Smooth muscle cell (in vitro differentiated cells): ENCODE measurements at regions not wholly inside any gene's neighbourhood (a gene's known extent, or its start where the extent isn't known, plus 50 kb on each side); places are given as distances from the start of the nearest gene placed in this dataset.

ENCODE experiments used
- DNase-seq: peaks from one replicate; lab custom pipeline; 2025; ENCODE audit not compliant: unreplicated experiment; lab: John Stamatoyannopoulos, UW
- H2AFZ ChIP-seq: fragments of 200-600 bp; sonication (generic); 2 replicates; pipeline ENCODE4 v1.6.0; 2016; ENCODE audit warnings: antibody characterized with exemption, low read depth, mild to moderate bottlenecking
- H3F3A ChIP-seq: fragments of 200-600 bp; sonication (generic); 2 replicates; pipeline ENCODE4 v1.6.0; 2017; ENCODE audit warnings: antibody characterized with exemption, low read depth
- H3K27ac ChIP-seq: fragments of 200-600 bp; sonication (generic); 2 replicates; pipeline ENCODE4 v1.5.1; 2016; ENCODE audit warnings: low read depth, mild to moderate bottlenecking
- H3K27me3 ChIP-seq: fragments of 200-600 bp; sonication (generic); 2 replicates; pipeline ENCODE4 v1.6.1; 2016; ENCODE audit warnings: low read depth, mild to moderate bottlenecking
- H3K36me3 ChIP-seq: fragments of 200-600 bp; sonication (generic); 2 replicates; pipeline ENCODE4 v1.5.1; 2016; ENCODE audit warnings: low read depth
- H3K4me1 ChIP-seq: fragments of 200-600 bp; sonication (generic); 2 replicates; pipeline ENCODE4 v1.5.1; 2016; ENCODE audit warnings: low read depth
- H3K4me2 ChIP-seq: fragments of 200-600 bp; sonication (generic); 2 replicates; pipeline ENCODE4 v1.6.0; 2016; ENCODE audit warnings: mild to moderate bottlenecking
- H3K4me3 ChIP-seq: fragments of 200-600 bp; sonication (generic); 2 replicates; pipeline ENCODE4 v1.5.1; 2016; ENCODE audit warnings: mild to moderate bottlenecking
- H3K79me2 ChIP-seq: fragments of 200-600 bp; sonication (generic); 2 replicates; pipeline ENCODE4 v1.6.0; 2016; ENCODE audit warnings: low read depth, mild to moderate bottlenecking
- H3K9ac ChIP-seq: fragments of 200-600 bp; sonication (generic); 2 replicates; pipeline ENCODE4 v1.6.0; 2016; ENCODE audit warnings: low read depth
- H3K9me3 ChIP-seq: fragments of 200-600 bp; sonication (generic); replicated peaks from 2 replicates; pipeline ENCODE4 v1.5.1; 2016; ENCODE audit warnings: low read depth
- H4K20me1 ChIP-seq: fragments of 200-600 bp; sonication (generic); 2 replicates; pipeline ENCODE4 v1.6.0; 2016; ENCODE audit warnings: low read depth
- whole genome bisulfite sequencing: methylation state at CpG from one replicate; pipeline ENCODE4 v1.1.7; 2016; ENCODE audit warnings: low lambda C conversion rate; 5-methylcytosine and 5-hydroxymethylcytosine counted together
- TF ChIP-seq, protein P1 (sequence below): fragments of 200-600 bp; sonication (generic); IDR thresholded peaks from 2 replicates; pipeline ENCODE4 v1.5.1; 2017; ENCODE audit warnings: borderline replicate concordance, mild to moderate bottlenecking, antibody characterized with exemption; ENCODE audit not compliant: insufficient read depth, poor library complexity, severe bottlenecking

DNA sequence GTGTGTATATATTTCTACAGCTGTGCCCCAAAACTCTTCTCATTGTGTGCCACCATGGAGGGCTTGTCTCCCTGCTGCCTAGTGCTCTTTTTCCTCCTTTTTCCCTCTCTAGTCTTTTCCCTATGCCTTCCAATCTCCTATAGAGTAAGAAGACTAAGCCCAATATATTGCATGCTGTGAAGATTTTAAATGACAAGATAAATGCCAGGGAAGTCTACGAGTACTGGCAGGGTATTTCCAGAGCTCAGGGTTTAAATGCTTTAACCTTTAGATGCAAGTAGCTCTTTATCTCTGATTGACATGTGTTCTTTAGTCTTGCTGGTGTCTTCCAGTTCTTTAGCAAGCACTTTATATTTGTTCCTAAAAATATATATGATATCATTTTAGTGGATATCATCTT, 200.7 kb downstream of the SLITRK1 start:
- Histone ChIP-seq H3K9ac (no peak overlapping the region), H3K79me2 (no peaks in the 10 kb centered on the region), H3K9me3 (no peaks in the 10 kb centered on the region), H3K27ac (no peak overlapping the region), H2AFZ (no peak overlapping the region), H4K20me1 (no peaks in the 10 kb centered on the region), H3K4me1 (no peaks in the 10 kb centered on the region), H3K36me3 (no peaks in the 10 kb centered on the region), H3F3A (no peaks in the 10 kb centered on the region), H3K4me2 (no peak overlapping the region), H3K27me3 (no peaks in the 10 kb centered on the region), H3K4me3 (no peak overlapping the region)
- WGBS: 25% methylated on average over 1 of the region's 1 CpG
- DNase-seq: no peak
- TF ChIP-seq, protein P1, sequence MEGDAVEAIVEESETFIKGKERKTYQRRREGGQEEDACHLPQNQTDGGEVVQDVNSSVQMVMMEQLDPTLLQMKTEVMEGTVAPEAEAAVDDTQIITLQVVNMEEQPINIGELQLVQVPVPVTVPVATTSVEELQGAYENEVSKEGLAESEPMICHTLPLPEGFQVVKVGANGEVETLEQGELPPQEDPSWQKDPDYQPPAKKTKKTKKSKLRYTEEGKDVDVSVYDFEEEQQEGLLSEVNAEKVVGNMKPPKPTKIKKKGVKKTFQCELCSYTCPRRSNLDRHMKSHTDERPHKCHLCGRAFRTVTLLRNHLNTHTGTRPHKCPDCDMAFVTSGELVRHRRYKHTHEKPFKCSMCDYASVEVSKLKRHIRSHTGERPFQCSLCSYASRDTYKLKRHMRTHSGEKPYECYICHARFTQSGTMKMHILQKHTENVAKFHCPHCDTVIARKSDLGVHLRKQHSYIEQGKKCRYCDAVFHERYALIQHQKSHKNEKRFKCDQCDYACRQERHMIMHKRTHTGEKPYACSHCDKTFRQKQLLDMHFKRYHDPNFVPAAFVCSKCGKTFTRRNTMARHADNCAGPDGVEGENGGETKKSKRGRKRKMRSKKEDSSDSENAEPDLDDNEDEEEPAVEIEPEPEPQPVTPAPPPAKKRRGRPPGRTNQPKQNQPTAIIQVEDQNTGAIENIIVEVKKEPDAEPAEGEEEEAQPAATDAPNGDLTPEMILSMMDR: no peak

DNA sequence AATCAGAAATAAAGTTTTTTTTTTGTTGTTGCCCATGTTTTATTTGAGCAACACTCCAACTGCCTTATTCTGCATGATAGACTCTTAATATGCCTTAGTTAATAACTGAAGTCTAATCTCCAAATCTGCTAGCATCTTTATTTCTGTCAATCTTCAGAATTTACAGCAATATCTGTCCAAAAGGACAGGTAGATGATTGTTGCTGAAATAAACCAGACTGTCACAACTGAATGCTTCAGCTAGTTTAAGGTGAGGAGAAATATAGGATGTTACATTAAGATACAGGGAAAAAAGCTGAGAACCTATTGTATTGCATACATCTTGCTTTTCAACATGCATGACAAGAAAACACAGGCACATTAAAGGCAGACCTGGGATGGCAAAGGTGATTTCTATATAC, 204.3 kb downstream of the SLITRK1 start:
- Histone ChIP-seq H3K9me3 (no peaks in the 10 kb centered on the region), H3F3A (no peaks in the 10 kb centered on the region), H4K20me1 (no peaks in the 10 kb centered on the region), H3K4me3 (no peak overlapping the region), H3K4me1 (no peaks in the 10 kb centered on the region), H2AFZ (no peak overlapping the region), H3K79me2 (no peaks in the 10 kb centered on the region), H3K9ac (no peak overlapping the region), H3K4me2 (no peak overlapping the region), H3K36me3 (no peaks in the 10 kb centered on the region), H3K27me3 (no peaks in the 10 kb centered on the region), H3K27ac (no peak overlapping the region)
- DNase-seq: no peak
- TF ChIP-seq, protein P1: no peak

DNA sequence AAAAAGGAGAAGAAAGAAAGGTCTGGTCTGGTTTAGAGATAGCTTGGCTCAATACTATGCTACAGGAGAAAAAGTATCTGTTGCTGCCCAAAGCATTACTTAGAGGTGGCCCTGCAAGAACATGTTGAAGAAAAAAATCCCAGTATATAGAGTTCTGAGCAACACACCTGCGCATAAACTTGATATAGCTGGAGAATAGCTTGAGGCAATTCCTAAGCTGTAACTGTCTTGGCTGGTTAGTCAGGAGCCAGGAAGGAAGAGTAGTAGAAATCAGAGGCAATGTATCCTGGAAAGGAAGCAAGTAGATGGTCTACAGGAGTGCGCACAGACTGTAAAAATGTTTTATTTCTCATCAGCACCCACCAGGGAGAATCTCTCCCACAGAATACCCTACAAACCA, 209.7 kb downstream of the SLITRK1 start:
- Histone ChIP-seq H3K9ac (no peak overlapping the region), H3K9me3 (no peaks in the 10 kb centered on the region), H3K4me2 (no peak overlapping the region), H3K27ac (no peak overlapping the region), H3K79me2 (no peaks in the 10 kb centered on the region), H3F3A (no peaks in the 10 kb centered on the region), H3K27me3 (no peaks in the 10 kb centered on the region), H3K36me3 (no peaks in the 10 kb centered on the region), H2AFZ (no peak overlapping the region), H3K4me1 (no peaks in the 10 kb centered on the region), H3K4me3 (no peak overlapping the region), H4K20me1 (no peaks in the 10 kb centered on the region)
- no peak for DNase-seq
- 91% methylated on average over 2 of the region's 2 CpGs for WGBS
- TF ChIP-seq, protein P1: no peak

DNA sequence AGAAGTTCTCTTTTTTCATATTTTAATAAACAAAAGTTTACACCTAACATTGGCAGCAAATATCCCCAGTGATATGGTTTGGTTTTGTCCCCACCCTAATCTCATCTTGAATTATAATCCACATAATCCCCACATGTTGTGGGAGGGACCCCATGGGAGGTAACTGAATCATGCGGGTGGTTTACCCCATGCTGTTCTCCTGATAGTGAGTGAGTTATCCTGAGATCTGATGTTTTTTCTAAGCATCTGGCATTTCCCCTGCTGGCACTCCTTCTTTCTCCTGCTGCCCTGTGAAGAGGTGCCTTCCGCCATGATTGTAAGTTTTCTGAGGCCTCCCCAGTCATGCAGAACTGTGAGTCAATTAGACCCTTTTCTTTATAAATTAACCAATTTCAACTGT, 214.7 kb downstream of the SLITRK1 start:
- Histone ChIP-seq H2AFZ (no peak overlapping the region), H3K4me2 (no peak overlapping the region), H3K27me3 (no peaks in the 10 kb centered on the region), H3K79me2 (no peaks in the 10 kb centered on the region), H3K36me3 (no peaks in the 10 kb centered on the region), H3K4me1 (no peaks in the 10 kb centered on the region), H4K20me1 (no peaks in the 10 kb centered on the region), H3K9me3 (no peaks in the 10 kb centered on the region), H3F3A (no peaks in the 10 kb centered on the region), H3K27ac (no peak overlapping the region), H3K4me3 (no peak overlapping the region), H3K9ac (no peak overlapping the region)
- no peak for DNase-seq
- WGBS: 96% methylated on average over 2 of the region's 2 CpGs
- TF ChIP-seq, protein P1: no peak
